ENCODE measurements at regions not wholly inside any gene's neighbourhood (a gene's known extent, or its start where the extent isn't known, plus 50 kb on each side); places are given as distances from the start of the nearest gene placed in this dataset.
A peak's percentile ranks its signal among the peaks of the same experiment; 100 is the strongest.

- H3K56ac ChIP-seq (ENCODE audit: extremely low read depth, insufficient read depth, low read length): no peak overlapping the region
- H2BK5ac ChIP-seq (ENCODE audit: low read depth, low read length, poor library complexity, severe bottlenecking): no peak overlapping the region
- H3K14ac ChIP-seq (replicated peaks; ENCODE audit: low read depth, low read length): no peak overlapping the region
- H2BK20ac ChIP-seq (ENCODE audit: low read depth, low read length): no peak overlapping the region
- no peak overlapping the region for H2AK5ac ChIP-seq (ENCODE audit: low read depth, low read length)
- DNase-seq: peak; percentile 3
- no peak overlapping the region for H4K8ac ChIP-seq (ENCODE audit: low read depth in 2 of 2, low read length in 2 of 2)
- H3K4me1 ChIP-seq (ENCODE audit: control insufficient read depth, insufficient read depth, low read length): no peaks in the 10 kb centered on the region
- no peak overlapping the region for H3K18ac ChIP-seq (ENCODE audit: low read depth, low read length)
- H2BK120ac ChIP-seq (ENCODE audit: low read depth, low read length): no peak overlapping the region
- WGBS, 2 experiments (ENCODE audit: extremely low coverage in 2 of 2, insufficient read length in 1 of 2): no CpG with 5 or more reads among the region's 3 CpGs
- H2BK15ac ChIP-seq (ENCODE audit: low read depth, low read length): no peak overlapping the region
- no peaks in the 10 kb centered on the region for H3K27me3 ChIP-seq (ENCODE audit: control insufficient read depth, insufficient read depth, low read length)
- H3K9ac ChIP-seq (ENCODE audit: low read depth, low read length): no peak overlapping the region
- no peak overlapping the region for H3K4ac ChIP-seq (ENCODE audit: low read depth, low read length)
- H4K20me1 ChIP-seq (ENCODE audit: insufficient read depth, low read length): no peaks in the 10 kb centered on the region
- H3K23ac ChIP-seq (ENCODE audit: low read depth, low read length): no peak overlapping the region
- CTCF ChIA-PET: no interaction called here
- H3K9me1 ChIP-seq (ENCODE audit: insufficient read depth, low read length): no peaks in the 10 kb centered on the region
- no TSS peak for BruUV-seq (replicated peaks)
- H2AK9ac ChIP-seq (replicated peaks; ENCODE audit: low read depth, low read length, poor library complexity): no peak overlapping the region
- H3K4me3 ChIP-seq (ENCODE audit: insufficient read depth, low read depth, low read length): no peak overlapping the region
- no peak overlapping the region for H3K4me2 ChIP-seq (ENCODE audit: low read depth, low read length)
- no peak overlapping the region for H4K91ac ChIP-seq (ENCODE audit: insufficient read depth, low read depth, low read length)
- dilution Hi-C loops (cut with HindIII; ENCODE audit: low sequenced_read_pairs, unreplicated experiment) (no loop called here), intact Hi-C loops (cut with micrococcal nuclease) (no loop called here), in situ Hi-C loops (cut with MboI; ENCODE audit: low sequenced_read_pairs) (no loop called here)
- no peak overlapping the region for H2AFZ ChIP-seq (replicated peaks; ENCODE audit: low read length, poor library complexity)
- no peak for ATAC-seq (ENCODE audit: low read depth)
- POLR2A ChIA-PET (ENCODE audit: unreplicated experiment): no interaction called here
- H3K36me3 ChIP-seq (ENCODE audit: control insufficient read depth, insufficient read depth, low read length): no peaks in the 10 kb centered on the region
- no peak overlapping the region for H3K27ac ChIP-seq (ENCODE audit: insufficient read depth, low read length)
- peaks cover 9% of the 10 kb centered on the region; the same call in 1 of the 2 replicates for H3K9me3 ChIP-seq (ENCODE audit: control insufficient read depth, insufficient read depth, low read length)
- no peak overlapping the region for H4K5ac ChIP-seq (ENCODE audit: low read depth, low read length)
- H3K79me1 ChIP-seq (ENCODE audit: low read depth in 1 of 2, low read length in 2 of 2): no peaks in the 10 kb centered on the region
- TF ChIP-seq NFE2L2 (IDR thresholded peaks at IDR 0.05; ENCODE audit: low read depth, low read length): no peak
- TF ChIP-seq RAD21 (IDR thresholded peaks at IDR 0.05; ENCODE audit: low read length): no peak
- no peak for TF ChIP-seq MAZ (IDR thresholded peaks at IDR 0.05; ENCODE audit: borderline replicate concordance, low read depth, low read length)
- TF ChIP-seq MAFK (IDR thresholded peaks at IDR 0.05; ENCODE audit: low read depth, low read length): no peak
- TF ChIP-seq ELK1 (IDR thresholded peaks at IDR 0.05; ENCODE audit: borderline replicate concordance, low read depth, low read length): no peak
- TF ChIP-seq USF2 (IDR thresholded peaks at IDR 0.05; ENCODE audit: low read depth, low read length): no peak
- TF ChIP-seq MXI1 (IDR thresholded peaks at IDR 0.05; ENCODE audit: borderline replicate concordance, low read depth, low read length): no peak
- no peak for TF ChIP-seq POLR2A (IDR thresholded peaks at IDR 0.05; ENCODE audit: low read depth, low read length)
- no peak for TF ChIP-seq RFX5 (IDR thresholded peaks at IDR 0.05; ENCODE audit: low read depth, low read length)
- TF ChIP-seq RCOR1 (IDR thresholded peaks at IDR 0.05; ENCODE audit: insufficient replicate concordance, low read length): no peak
Measured at GRCh38 chr3:75048650-75049049, 434.2 kb upstream of the CNTN3 start.

Measured in IMR-90 (cell line).